Lower lobe of right lung (tissue), 2 donors: ENCODE measurements at regions not wholly inside any gene's neighbourhood (a gene's known extent, or its start where the extent isn't known, plus 50 kb on each side); places are given as distances from the start of the nearest gene placed in this dataset.

ENCODE experiments used
- ATAC-seq, 2 donors: fragments of 200-7000 bp; cut with Tn5 transposase; one replicate each; pipeline ENCODE4 v1.9.1; 2020 to 2022; ENCODE audit warnings: mild to moderate bottlenecking in 2 of 2, moderate library complexity in 2 of 2
- DNase-seq: peaks from one replicate; pipeline ENCODE4 v3.0.0-alpha.2; 2020
- H3K27ac ChIP-seq: fragments of 200-600 bp; one replicate; pipeline ENCODE4 v1.8.0; 2022
- H3K27me3 ChIP-seq: fragments of 200-600 bp; one replicate; pipeline ENCODE4 v1.8.0; 2022; ENCODE audit warnings: low read depth
- H3K36me3 ChIP-seq: fragments of 200-600 bp; one replicate; pipeline ENCODE4 v1.8.0; 2022; ENCODE audit warnings: mild to moderate bottlenecking
- H3K4me1 ChIP-seq: fragments of 200-600 bp; one replicate; pipeline ENCODE4 v1.8.0; 2022
- H3K4me3 ChIP-seq: fragments of 200-600 bp; one replicate; pipeline ENCODE4 v1.8.0; 2022; ENCODE audit warnings: mild to moderate bottlenecking
- H3K9me3 ChIP-seq: fragments of 200-600 bp; one replicate; pipeline ENCODE4 v1.8.0; 2022
- intact Hi-C: fragments of 100-400 bp; cut with DNase I; formaldehyde crosslinking; loops from one replicate; pipeline ENCODE4 v1.11.0; 2022
- TF ChIP-seq, protein P1 (sequence below): fragments of 200-600 bp; IDR thresholded peaks from one replicate; pipeline ENCODE4 v1.8.0; 2022; ENCODE audit warnings: antibody characterized with exemption, mild to moderate bottlenecking
- donor health status: DM: no; HTN: yes; CAD: no; lungs with severe emphysema.

DNA sequence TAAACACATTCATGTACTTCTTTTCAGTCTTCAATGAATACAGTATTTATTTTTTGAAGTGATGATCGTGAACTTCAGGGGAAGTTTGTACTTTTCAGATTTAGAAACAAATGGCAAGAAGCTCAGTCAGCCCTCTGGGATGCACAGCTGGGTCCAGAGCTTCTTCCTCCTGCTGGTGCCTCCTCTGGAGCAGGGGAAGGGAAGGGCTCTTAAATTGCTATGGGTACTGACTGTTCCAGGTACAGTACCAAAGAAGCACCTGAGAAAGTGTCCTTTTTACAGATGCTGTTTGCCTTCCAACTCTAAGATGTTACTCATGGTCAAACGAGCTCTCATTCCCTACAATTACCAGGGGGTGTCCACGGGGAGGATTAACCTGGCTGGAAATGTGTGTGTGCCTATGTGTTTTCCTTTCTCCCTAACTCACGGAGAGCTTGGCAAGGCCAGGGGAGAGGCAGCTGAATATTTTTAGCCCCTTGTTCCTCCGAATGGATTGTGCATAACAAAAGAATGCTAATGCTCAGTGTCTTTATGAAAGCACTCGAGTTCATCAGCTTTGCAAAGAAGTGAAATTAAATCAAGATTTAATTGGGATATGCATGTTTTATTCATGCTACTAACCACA lies 313.7 kb upstream of the CADM1 start:
- no peaks in the 10 kb centered on the region for H3K27me3 ChIP-seq
- no peak overlapping the region for H3K27ac ChIP-seq
- no peak overlapping the region for H3K4me3 ChIP-seq
- no peak for DNase-seq
- TF ChIP-seq, protein P1, sequence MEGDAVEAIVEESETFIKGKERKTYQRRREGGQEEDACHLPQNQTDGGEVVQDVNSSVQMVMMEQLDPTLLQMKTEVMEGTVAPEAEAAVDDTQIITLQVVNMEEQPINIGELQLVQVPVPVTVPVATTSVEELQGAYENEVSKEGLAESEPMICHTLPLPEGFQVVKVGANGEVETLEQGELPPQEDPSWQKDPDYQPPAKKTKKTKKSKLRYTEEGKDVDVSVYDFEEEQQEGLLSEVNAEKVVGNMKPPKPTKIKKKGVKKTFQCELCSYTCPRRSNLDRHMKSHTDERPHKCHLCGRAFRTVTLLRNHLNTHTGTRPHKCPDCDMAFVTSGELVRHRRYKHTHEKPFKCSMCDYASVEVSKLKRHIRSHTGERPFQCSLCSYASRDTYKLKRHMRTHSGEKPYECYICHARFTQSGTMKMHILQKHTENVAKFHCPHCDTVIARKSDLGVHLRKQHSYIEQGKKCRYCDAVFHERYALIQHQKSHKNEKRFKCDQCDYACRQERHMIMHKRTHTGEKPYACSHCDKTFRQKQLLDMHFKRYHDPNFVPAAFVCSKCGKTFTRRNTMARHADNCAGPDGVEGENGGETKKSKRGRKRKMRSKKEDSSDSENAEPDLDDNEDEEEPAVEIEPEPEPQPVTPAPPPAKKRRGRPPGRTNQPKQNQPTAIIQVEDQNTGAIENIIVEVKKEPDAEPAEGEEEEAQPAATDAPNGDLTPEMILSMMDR, result no peak
- intact Hi-C loops, result no loop called here
- H3K9me3 ChIP-seq, result peaks cover 9% of the 10 kb centered on the region
- no peaks in the 10 kb centered on the region for H3K4me1 ChIP-seq
- no peak for ATAC-seq
- no peaks in the 10 kb centered on the region for H3K36me3 ChIP-seq

DNA sequence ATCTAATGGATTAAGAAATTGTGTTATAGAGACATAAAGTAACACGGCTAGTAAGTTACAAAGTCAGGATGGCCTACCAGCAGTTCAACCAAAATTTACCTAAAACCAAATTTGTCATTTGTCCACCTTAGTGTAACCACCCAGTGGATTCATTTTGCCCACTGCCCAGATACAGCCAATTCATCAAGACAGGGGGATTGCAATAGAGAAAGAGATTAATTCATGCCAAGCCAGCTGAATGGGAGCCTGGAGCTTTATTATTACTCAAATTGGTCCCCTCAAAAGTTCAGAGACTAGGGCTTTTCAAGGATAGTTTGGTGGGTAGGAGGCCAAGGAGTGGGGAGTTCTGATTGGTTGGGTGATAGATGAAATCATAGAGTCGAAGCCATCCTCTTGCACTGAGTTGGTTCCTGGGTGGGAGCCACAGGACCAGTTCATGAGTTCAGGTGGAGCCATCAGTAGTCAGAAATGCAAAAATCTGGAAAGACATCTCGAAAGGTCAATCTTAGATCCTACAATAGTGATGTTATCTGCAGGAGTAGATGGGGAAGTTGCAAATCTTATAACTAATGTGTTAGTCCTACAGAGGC lies 304.2 kb upstream of the CADM1 start:
- DNase-seq, result no peak
- ATAC-seq, result no peak
- TF ChIP-seq, protein P1, result no peak
- Histone ChIP-seq H3K27me3 (no peaks in the 10 kb centered on the region), H3K27ac (no peak overlapping the region), H3K36me3 (no peaks in the 10 kb centered on the region), H3K9me3 (peaks cover 20% of the 10 kb centered on the region), H3K4me3 (no peak overlapping the region), H3K4me1 (no peaks in the 10 kb centered on the region)
- intact Hi-C loops, result no loop called here

DNA sequence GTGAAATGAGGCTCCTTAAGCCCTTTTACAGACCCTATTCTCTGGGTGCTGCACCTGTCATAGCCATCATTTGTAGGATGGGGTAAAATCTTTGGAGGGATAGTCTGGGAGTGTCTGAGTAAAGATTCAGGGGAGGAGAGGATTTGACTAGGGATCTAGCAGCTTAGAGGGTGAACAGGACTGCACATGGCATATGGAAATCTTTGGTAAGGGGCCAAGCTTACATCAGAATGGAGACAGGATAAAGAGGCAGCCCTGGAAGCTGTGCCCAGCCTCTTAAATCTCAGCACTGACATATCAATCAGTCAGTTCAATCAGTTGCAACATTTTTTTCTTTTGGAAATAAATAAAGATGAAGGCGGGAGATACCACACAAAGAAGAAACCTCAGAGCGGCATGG lies 301.8 kb upstream of the CADM1 start:
- H3K36me3 ChIP-seq, result no peaks in the 10 kb centered on the region
- intact Hi-C loops, result no loop called here
- no peaks in the 10 kb centered on the region for H3K4me1 ChIP-seq
- H3K9me3 ChIP-seq, result peaks cover 20% of the 10 kb centered on the region
- ATAC-seq (no peak), DNase-seq (no peak)
- no peak overlapping the region for H3K4me3 ChIP-seq
- TF ChIP-seq, protein P1, result no peak
- no peaks in the 10 kb centered on the region for H3K27me3 ChIP-seq
- H3K27ac ChIP-seq, result no peak overlapping the region

DNA sequence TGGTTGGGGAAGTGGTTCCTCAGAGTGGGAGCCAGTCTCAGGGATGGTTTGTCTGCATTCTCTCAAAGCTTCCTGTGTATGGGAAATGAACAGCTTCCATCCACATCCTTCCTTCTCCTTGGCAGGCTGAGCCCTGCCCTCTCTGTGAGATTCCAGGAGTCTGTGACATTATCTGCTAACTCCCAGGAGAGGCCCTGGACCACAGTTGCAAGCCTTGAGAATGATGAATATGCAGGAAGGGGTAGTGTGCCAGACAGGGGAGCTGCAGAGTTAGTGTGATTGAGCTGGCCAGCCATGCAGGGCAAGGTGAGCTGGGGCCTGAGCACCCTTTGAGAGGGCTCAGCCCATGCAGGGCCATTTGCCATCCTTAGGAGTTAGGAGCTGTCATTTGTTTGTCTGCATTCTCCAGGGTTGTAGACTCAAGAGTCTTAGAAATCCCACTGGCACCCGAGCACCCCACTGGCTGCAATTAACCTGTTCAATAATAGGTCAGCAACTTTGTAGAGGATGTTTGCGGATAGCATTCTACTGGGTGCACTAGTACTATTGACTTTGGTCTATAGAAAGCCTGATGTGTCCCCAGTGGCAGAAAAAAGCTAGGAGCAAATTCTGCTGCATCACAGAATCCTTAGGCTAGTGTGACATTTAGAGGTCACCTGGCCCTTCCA lies 299.0 kb upstream of the CADM1 start:
- Histone ChIP-seq H3K9me3 (peaks cover 12% of the 10 kb centered on the region), H3K4me1 (no peaks in the 10 kb centered on the region), H3K27ac (no peak overlapping the region), H3K4me3 (no peak overlapping the region), H3K27me3 (no peaks in the 10 kb centered on the region), H3K36me3 (no peaks in the 10 kb centered on the region)
- ATAC-seq (no peak), DNase-seq (no peak)
- TF ChIP-seq, protein P1, result no peak
- intact Hi-C loops, result no loop called here

DNA sequence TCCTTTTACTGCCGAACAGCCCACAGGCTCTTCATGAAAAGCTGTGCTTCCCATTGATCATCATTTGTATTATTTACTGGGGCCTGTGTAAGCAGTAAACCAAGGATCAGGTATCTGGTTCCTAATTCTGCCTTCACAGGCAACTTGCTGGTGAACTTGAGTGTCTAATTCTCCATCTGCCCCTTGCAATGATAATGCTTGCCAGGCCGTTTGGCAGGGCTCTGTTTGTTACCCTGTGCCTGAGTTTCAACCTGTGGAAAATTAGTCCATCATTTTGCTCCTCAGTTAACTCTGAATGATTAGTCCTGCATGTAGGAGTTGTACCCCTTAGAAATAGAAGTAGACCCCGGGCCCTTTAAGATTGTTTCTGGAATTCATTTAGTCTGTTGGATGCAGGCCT lies 298.4 kb upstream of the CADM1 start:
- Histone ChIP-seq H3K4me1 (no peaks in the 10 kb centered on the region), H3K9me3 (peaks cover 6% of the 10 kb centered on the region), H3K27me3 (no peaks in the 10 kb centered on the region), H3K36me3 (no peaks in the 10 kb centered on the region), H3K4me3 (no peak overlapping the region), H3K27ac (no peak overlapping the region)
- TF ChIP-seq, protein P1, result no peak
- intact Hi-C loops, result no loop called here
- DNase-seq (no peak), ATAC-seq (no peak)
